ENCODE measurements at regions not wholly inside any gene's neighbourhood (a gene's known extent, or its start where the extent isn't known, plus 50 kb on each side); places are given as distances from the start of the nearest gene placed in this dataset.

- Histone ChIP-seq H3K14ac (ENCODE audit: insufficient read length) (no peak overlapping the region), H3K4me3 (ENCODE audit: extremely low read depth in 1 of 4, insufficient read depth in 2 of 4, low read depth in 3 of 4, low read length in 4 of 4) (no peak overlapping the region), H4K8ac (ENCODE audit: extremely low read depth, insufficient read depth, low read length) (no peak overlapping the region), H4K91ac (replicated peaks; ENCODE audit: insufficient read length, low read length) (no peak overlapping the region), H3K23ac (ENCODE audit: insufficient read length) (no peak overlapping the region), H4K5ac (ENCODE audit: insufficient read length, low read depth, low read length) (no peak overlapping the region), H3K56ac (replicated peaks; ENCODE audit: insufficient read length, low read depth, low read length) (no peak overlapping the region), H2BK15ac (ENCODE audit: low read length) (no peak overlapping the region), H3K27ac (ENCODE audit: low read depth, low read length) (no peak overlapping the region), H3K36me3 (ENCODE audit: control insufficient read depth in 2 of 4, insufficient read depth in 4 of 4, low read length in 3 of 4) (no peaks in the 10 kb centered on the region), H3K4me2 (ENCODE audit: insufficient read depth in 1 of 2, low read depth in 2 of 2, low read length in 2 of 2) (no peak overlapping the region), H3K9me3 (ENCODE audit: insufficient read depth in 2 of 2, low read depth in 1 of 2, low read length in 1 of 2) (no peaks in the 10 kb centered on the region), H3K79me2 (ENCODE audit: control insufficient read depth in 1 of 2, insufficient read depth in 2 of 2, low read length in 2 of 2) (no peaks in the 10 kb centered on the region), H3K23me2 (ENCODE audit: low read depth, low read length) (peaks cover 2% of the 10 kb centered on the region; the same call in 1 of the 2 replicates), H4K20me1 (replicated peaks in 1 of 2; ENCODE audit: control insufficient read depth in 1 of 2, insufficient read depth in 2 of 2, low read length in 2 of 2) (no peaks in the 10 kb centered on the region), H2AFZ (ENCODE audit: low read length) (no peak overlapping the region), H2BK12ac (ENCODE audit: low read depth, low read length) (no peak overlapping the region), H2BK5ac (ENCODE audit: low read depth, low read length) (no peak overlapping the region), H3K79me1 (ENCODE audit: low read depth, low read length) (no peaks in the 10 kb centered on the region), H3K27me3 (replicated peaks in 1 of 4; ENCODE audit: control insufficient read depth in 3 of 4, extremely low read depth in 1 of 4, insufficient read depth in 3 of 4, low read length in 3 of 4) (no peaks in the 10 kb centered on the region), H2AK5ac (ENCODE audit: low read depth, low read length) (no peak overlapping the region), H3K4me1 (replicated peaks in 1 of 4; ENCODE audit: control insufficient read depth in 3 of 4, insufficient read depth in 4 of 4, low read length in 3 of 4) (no peaks in the 10 kb centered on the region), H3K9ac (replicated peaks in 1 of 4; ENCODE audit: extremely low read depth in 1 of 4, low read depth in 3 of 4, low read length in 3 of 4) (no peak overlapping the region), H2BK120ac (replicated peaks; ENCODE audit: low read depth, low read length) (no peak overlapping the region), H3K18ac (ENCODE audit: extremely low read depth, low read length) (no peak overlapping the region), H3K4ac (replicated peaks; ENCODE audit: insufficient read length, low read depth, low read length) (no peak overlapping the region), H2BK20ac (ENCODE audit: low read length) (no peak overlapping the region)
- TF ChIP-seq SP1 (IDR thresholded peaks at IDR 0.05; ENCODE audit: low read depth, low read length): no peak
- CTCF ChIA-PET (ENCODE audit: partially characterized antibody): no interaction called here
- DNase-seq (ENCODE audit: low read depth in 1 of 2, low spot score in 2 of 2) (no peak), FAIRE-seq (no peak)
- POLR2A ChIA-PET (ENCODE audit: partially characterized antibody): no interaction called here
- 91% methylated on average over 6 of the region's 6 CpGs; no CpG with 5 or more reads in 1 of the 2 experiments for WGBS, 2 experiments (ENCODE audit: extremely low coverage in 1 of 2, insufficient coverage in 1 of 2, insufficient read length in 1 of 2, insufficient replicate concordance in 2 of 2, low coverage in 1 of 2, low lambda C conversion rate in 2 of 2, missing lambda C conversion rate in 1 of 2)
Observed at GRCh38 chr21:26766826-26767325, 78.3 kb downstream of the ADAMTS1 start.

All from H1 (cell line).